Caki2 (cell line): ENCODE measurements at regions not wholly inside any gene's neighbourhood (a gene's known extent, or its start where the extent isn't known, plus 50 kb on each side); places are given as distances from the start of the nearest gene placed in this dataset.

Experiments
- DNase-seq: peaks from one replicate; pipeline ENCODE4 v3.0.0-alpha.2; 2015; ENCODE audit warnings: low read depth
- in situ Hi-C: cut with HindIII; loops from 2 replicates; pipeline ENCODE4 v1.10.0; 2016; ENCODE audit warnings: low sequenced_read_pairs, low pct_unique_long_range_greater_than_20kb, mixed read lengths

GRCh38 chr2:198702796-198703195 is 754.9 kb downstream of the SATB2 start:
- no peak for DNase-seq
- in situ Hi-C loops = no loop called here

- in situ Hi-C loops = no loop called here
Measured at GRCh38 chr2:198701481-198701880, 756.3 kb downstream of the SATB2 start.

GRCh38 chr2:198700319-198700718 is 757.4 kb downstream of the SATB2 start:
- in situ Hi-C loops = no loop called here
- DNase-seq = no peak

More at GRCh38 chr2:198701481-198701880, 756.3 kb downstream of the SATB2 start:
- DNase-seq = no peak

- DNase-seq = no peak
- in situ Hi-C loops = no loop called here
Measured at GRCh38 chr2:198698230-198698629, 759.5 kb downstream of the SATB2 start.

- DNase-seq = no peak
- in situ Hi-C loops = no loop called here
Measured at GRCh38 chr2:198697794-198698193, 759.9 kb downstream of the SATB2 start.

GRCh38 chr2:198697218-198697617 is 760.5 kb downstream of the SATB2 start:
- in situ Hi-C loops = no loop called here
- no peak for DNase-seq

- DNase-seq = no peak
- in situ Hi-C loops = no loop called here
Measured at GRCh38 chr2:198695879-198696278, 761.9 kb downstream of the SATB2 start.

GRCh38 chr2:198692907-198693510 is 764.7 kb downstream of the SATB2 start:
- in situ Hi-C loops = no loop called here
- DNase-seq = no peak

GRCh38 chr2:198691236-198691635 is 766.5 kb downstream of the SATB2 start:
- in situ Hi-C loops = no loop called here
- DNase-seq = no peak

- no peak for DNase-seq
- in situ Hi-C loops = no loop called here
Measured at GRCh38 chr2:198664321-198664720, 793.4 kb downstream of the SATB2 start.

GRCh38 chr2:198662905-198663304 is 794.8 kb downstream of the SATB2 start:
- no peak for DNase-seq
- in situ Hi-C loops = no loop called here

- no peak for DNase-seq
- in situ Hi-C loops = no loop called here
Measured at GRCh38 chr2:198660501-198660900, 797.2 kb downstream of the SATB2 start.

- in situ Hi-C loops = no loop called here
- DNase-seq = no peak
Measured at GRCh38 chr2:198659096-198659870, 798.5 kb downstream of the SATB2 start.

GRCh38 chr2:198657512-198658121 is 800.1 kb downstream of the SATB2 start:
- in situ Hi-C loops = no loop called here
- no peak for DNase-seq

GRCh38 chr2:198656869-198657268 is 800.9 kb downstream of the SATB2 start:
- in situ Hi-C loops = no loop called here
- DNase-seq = no peak

- DNase-seq = no peak
- in situ Hi-C loops = no loop called here
Measured at GRCh38 chr2:198654646-198655045, 803.1 kb downstream of the SATB2 start.

GRCh38 chr2:198653311-198653710 is 804.4 kb downstream of the SATB2 start:
- in situ Hi-C loops = no loop called here

GRCh38 chr2:198652461-198652860 is 805.3 kb downstream of the SATB2 start:
- DNase-seq = no peak
- in situ Hi-C loops = no loop called here

More at GRCh38 chr2:198653311-198653710, 804.4 kb downstream of the SATB2 start:
- DNase-seq = no peak

GRCh38 chr2:198645816-198646215 is 811.9 kb downstream of the SATB2 start:
- in situ Hi-C loops = no loop called here
- DNase-seq = no peak
